ENCODE measurements at regions not wholly inside any gene's neighbourhood (a gene's known extent, or its start where the extent isn't known, plus 50 kb on each side); places are given as distances from the start of the nearest gene placed in this dataset.
"Not testable (repeated sequence)": the region's sequence is repeated elsewhere in the genome, so short reads cannot be mapped to it uniquely, and the experiment has no call there.

- H3K27ac ChIP-seq: no peak overlapping the region
- TF ChIP-seq CTCF (IDR thresholded peaks at IDR 0.05): no peak
- H3K4me1 ChIP-seq (ENCODE audit: control insufficient read depth in 1 of 2, low read depth in 2 of 2): no peaks in the 10 kb centered on the region
- DNase-seq (ENCODE audit: low spot score): no peak
- no peaks in the 10 kb centered on the region for H3K36me3 ChIP-seq
- no peaks in the 10 kb centered on the region for H3K9me3 ChIP-seq
- no peak overlapping the region for H3K4me3 ChIP-seq
- ATAC-seq (ENCODE audit: insufficient number of reproducible peaks, low FRiP score, low read depth): no peak
- H3K27me3 ChIP-seq (replicated peaks; ENCODE audit: insufficient read depth): no peaks in the 10 kb centered on the region
Measured at GRCh38 chr7:68408873-68409272, 1189.4 kb upstream of the AUTS2 start.

- Histone ChIP-seq H3K36me3 (no peaks in the 10 kb centered on the region), H3K4me1 (ENCODE audit: control insufficient read depth in 1 of 2, low read depth in 2 of 2) (no peaks in the 10 kb centered on the region), H3K9me3 (no peaks in the 10 kb centered on the region), H3K27ac (no peak overlapping the region), H3K4me3 (no peak overlapping the region), H3K27me3 (replicated peaks; ENCODE audit: insufficient read depth) (no peaks in the 10 kb centered on the region)
- DNase-seq (ENCODE audit: low spot score) (no peak), ATAC-seq (ENCODE audit: insufficient number of reproducible peaks, low FRiP score, low read depth) (no peak)
- TF ChIP-seq CTCF (IDR thresholded peaks at IDR 0.05): no peak
Measured at GRCh38 chr7:68409851-68410250, 1188.4 kb upstream of the AUTS2 start.

GRCh38 chr7:68410693-68411092 lies 1187.6 kb upstream of the AUTS2 start:
- not testable (repeated sequence) for H3K4me3 ChIP-seq; DNase-seq (ENCODE audit: low spot score); ATAC-seq (ENCODE audit: insufficient number of reproducible peaks, low FRiP score, low read depth)

GRCh38 chr7:68411742-68412141 lies 1186.5 kb upstream of the AUTS2 start:
- Histone ChIP-seq H3K27me3 (replicated peaks; ENCODE audit: insufficient read depth) (no peaks in the 10 kb centered on the region), H3K4me3 (no peak overlapping the region), H3K9me3 (no peaks in the 10 kb centered on the region), H3K4me1 (ENCODE audit: control insufficient read depth in 1 of 2, low read depth in 2 of 2) (no peaks in the 10 kb centered on the region), H3K27ac (no peak overlapping the region), H3K36me3 (no peaks in the 10 kb centered on the region)
- ATAC-seq (ENCODE audit: insufficient number of reproducible peaks, low FRiP score, low read depth) (no peak), DNase-seq (ENCODE audit: low spot score) (no peak)
- no peak for TF ChIP-seq CTCF (IDR thresholded peaks at IDR 0.05)

More at GRCh38 chr7:68410693-68411092, 1187.6 kb upstream of the AUTS2 start:
- H3K36me3 ChIP-seq; H3K4me1 ChIP-seq (ENCODE audit: control insufficient read depth in 1 of 2, low read depth in 2 of 2); H3K27ac ChIP-seq; H3K27me3 ChIP-seq (replicated peaks; ENCODE audit: insufficient read depth); H3K9me3 ChIP-seq: not testable (repeated sequence)

GRCh38 chr7:68414631-68415425 lies 1183.4 kb upstream of the AUTS2 start:
- H3K9me3 ChIP-seq: no peaks in the 10 kb centered on the region
- no peak overlapping the region for H3K27ac ChIP-seq
- H3K27me3 ChIP-seq (replicated peaks; ENCODE audit: insufficient read depth): no peaks in the 10 kb centered on the region
- H3K4me1 ChIP-seq (ENCODE audit: control insufficient read depth in 1 of 2, low read depth in 2 of 2): no peaks in the 10 kb centered on the region
- ATAC-seq (ENCODE audit: insufficient number of reproducible peaks, low FRiP score, low read depth) (no peak), DNase-seq (ENCODE audit: low spot score) (no peak)
- no peak for TF ChIP-seq CTCF (IDR thresholded peaks at IDR 0.05)
- no peak overlapping the region for H3K4me3 ChIP-seq
- H3K36me3 ChIP-seq: no peaks in the 10 kb centered on the region

- Histone ChIP-seq H3K27me3 (replicated peaks; ENCODE audit: insufficient read depth) (no peaks in the 10 kb centered on the region), H3K27ac (no peak overlapping the region), H3K4me3 (no peak overlapping the region), H3K36me3 (no peaks in the 10 kb centered on the region), H3K4me1 (ENCODE audit: control insufficient read depth in 1 of 2, low read depth in 2 of 2) (peaks cover 6 to 9% of the 10 kb centered on the region in 2 donors), H3K9me3 (no peaks in the 10 kb centered on the region)
- TF ChIP-seq CTCF (IDR thresholded peaks at IDR 0.05): no peak
- no peak for DNase-seq (ENCODE audit: low spot score)
- ATAC-seq (ENCODE audit: insufficient number of reproducible peaks, low FRiP score, low read depth): no peak
Measured at GRCh38 chr7:68417002-68417401, 1181.3 kb upstream of the AUTS2 start.
